Vagina (tissue), 2 donors: ENCODE measurements at regions not wholly inside any gene's neighbourhood (a gene's known extent, or its start where the extent isn't known, plus 50 kb on each side); places are given as distances from the start of the nearest gene placed in this dataset.

ENCODE experiments used
- DNase-seq, 2 donors: peaks; one replicate each; pipeline ENCODE4 v3.0.0-alpha.2; 2017; ENCODE audit errors: extremely low spot score in 2 of 2
- H3K27ac ChIP-seq: fragments of 200-600 bp; sonication (generic); one replicate; pipeline ENCODE4 v1.5.1; 2019
- H3K27me3 ChIP-seq: fragments of 200-600 bp; sonication (generic); one replicate; pipeline ENCODE4 v1.5.1; 2019
- H3K36me3 ChIP-seq, 2 donors: fragments of 200-600 bp; sonication (generic); one replicate each; pipeline ENCODE4 v1.5.1; 2017 to 2019
- H3K4me1 ChIP-seq: fragments of 200-600 bp; sonication (generic); one replicate; pipeline ENCODE4 v1.5.1; 2019
- H3K4me3 ChIP-seq, 2 donors: fragments of 200-600 bp; sonication (generic); 1 replicate in 1 of 2; 2 replicates in 1 of 2; pipeline ENCODE4 v1.5.1; 2016 to 2019
- H3K9me3 ChIP-seq: fragments of 200-600 bp; sonication (generic); one replicate; pipeline ENCODE4 v1.5.1; 2019
- POLR2A ChIP-seq, 2 donors: fragments of 450-650 bp; IDR thresholded peaks; one replicate each; pipeline ENCODE4 v1.6.1; 2017; ENCODE audit warnings: antibody characterized with exemption in 2 of 2, mild to moderate bottlenecking in 2 of 2, moderate library complexity in 2 of 2
- POLR2AphosphoS5 ChIP-seq, 2 donors: sonication (generic); formaldehyde crosslinking; IDR thresholded peaks; one replicate each; pipeline ENCODE4 v1.9.0; 2017; ENCODE audit warnings: antibody characterized with exemption in 2 of 2, mild to moderate bottlenecking in 2 of 2, low read depth in 1 of 2; ENCODE audit not compliant: insufficient read depth in 1 of 2
- intact Hi-C: fragments of 100-400 bp; cut with DNase I; formaldehyde crosslinking; loops from one replicate; pipeline ENCODE4 v1.15.1; 2023
- TF ChIP-seq, protein P1 (sequence below), 3 experiments: fragments of 450-650 bp in 2 of 3; fragments of 200-600 bp in 1 of 3; sonication (generic) in 1 of 3; IDR thresholded peaks; one replicate each; pipeline ENCODE4 v1.5.1; 2017 to 2019; ENCODE audit warnings: antibody characterized with exemption in 3 of 3, mild to moderate bottlenecking in 2 of 3, moderate library complexity in 2 of 3

DNA sequence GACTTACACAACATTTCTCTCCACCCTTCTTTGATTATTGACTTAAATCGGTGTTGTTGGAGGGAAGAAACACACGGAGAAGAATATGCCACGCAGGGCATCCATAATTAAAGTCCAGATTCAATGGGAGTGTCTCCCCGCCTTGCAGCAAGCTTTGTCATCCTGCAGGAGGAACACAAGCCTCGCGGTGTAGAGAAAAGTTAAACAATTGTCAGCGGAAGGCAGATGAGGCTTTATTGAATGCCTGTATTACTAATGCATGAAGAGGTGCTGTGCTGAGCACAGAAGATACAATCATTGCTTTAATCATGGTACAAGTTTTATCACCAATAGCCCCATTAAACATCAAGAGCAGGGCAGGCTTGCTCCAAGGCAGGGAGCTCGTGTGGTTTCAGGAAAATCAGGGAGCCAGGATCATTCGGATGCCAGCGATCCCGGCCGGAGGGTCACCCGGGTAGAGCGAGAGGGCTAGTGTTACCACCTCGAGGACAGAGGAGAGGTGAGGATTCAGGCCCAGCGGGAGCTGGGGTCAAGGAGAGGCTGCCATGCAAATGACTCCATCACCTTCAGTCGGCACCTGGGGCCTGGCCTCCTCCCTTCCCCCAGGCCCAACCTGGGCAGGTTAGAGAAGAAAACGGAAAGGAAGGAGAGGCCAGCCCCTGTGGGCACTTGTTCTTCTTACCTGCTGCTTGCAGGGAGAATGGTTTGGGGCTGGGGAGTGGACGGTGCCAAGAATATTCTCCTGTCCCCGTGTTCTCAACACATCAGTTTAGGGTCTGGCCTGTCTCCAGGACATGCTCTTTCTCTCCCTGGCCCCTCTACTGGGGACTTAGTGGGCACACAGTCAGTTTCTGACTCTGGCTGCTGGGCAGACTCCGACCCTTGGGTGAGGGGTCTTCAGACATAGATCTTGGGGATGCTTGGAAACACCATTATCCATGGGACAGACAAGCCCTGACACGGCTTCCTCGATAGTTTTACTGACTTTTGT lies 289.5 kb downstream of the IRX2 start:
- intact Hi-C loops = no loop called here
- Histone ChIP-seq H3K27me3 (no peaks in the 10 kb centered on the region), H3K4me1 (no peaks in the 10 kb centered on the region), H3K4me3 (no peak overlapping the region), H3K27ac (no peak overlapping the region), H3K9me3 (no peaks in the 10 kb centered on the region), H3K36me3 (no peaks in the 10 kb centered on the region)
- peak in 1 of 2 donors; percentile 70 for DNase-seq
- no peak for TF ChIP-seq POLR2AphosphoS5 (IDR thresholded peaks at IDR 0.05; ENCODE audit: insufficient read depth in 1 of 2, low read depth in 1 of 2)
- TF ChIP-seq, protein P1, sequence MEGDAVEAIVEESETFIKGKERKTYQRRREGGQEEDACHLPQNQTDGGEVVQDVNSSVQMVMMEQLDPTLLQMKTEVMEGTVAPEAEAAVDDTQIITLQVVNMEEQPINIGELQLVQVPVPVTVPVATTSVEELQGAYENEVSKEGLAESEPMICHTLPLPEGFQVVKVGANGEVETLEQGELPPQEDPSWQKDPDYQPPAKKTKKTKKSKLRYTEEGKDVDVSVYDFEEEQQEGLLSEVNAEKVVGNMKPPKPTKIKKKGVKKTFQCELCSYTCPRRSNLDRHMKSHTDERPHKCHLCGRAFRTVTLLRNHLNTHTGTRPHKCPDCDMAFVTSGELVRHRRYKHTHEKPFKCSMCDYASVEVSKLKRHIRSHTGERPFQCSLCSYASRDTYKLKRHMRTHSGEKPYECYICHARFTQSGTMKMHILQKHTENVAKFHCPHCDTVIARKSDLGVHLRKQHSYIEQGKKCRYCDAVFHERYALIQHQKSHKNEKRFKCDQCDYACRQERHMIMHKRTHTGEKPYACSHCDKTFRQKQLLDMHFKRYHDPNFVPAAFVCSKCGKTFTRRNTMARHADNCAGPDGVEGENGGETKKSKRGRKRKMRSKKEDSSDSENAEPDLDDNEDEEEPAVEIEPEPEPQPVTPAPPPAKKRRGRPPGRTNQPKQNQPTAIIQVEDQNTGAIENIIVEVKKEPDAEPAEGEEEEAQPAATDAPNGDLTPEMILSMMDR (IDR thresholded peaks at IDR 0.05) = no peak
- no peak for TF ChIP-seq POLR2A (IDR thresholded peaks at IDR 0.05)

DNA sequence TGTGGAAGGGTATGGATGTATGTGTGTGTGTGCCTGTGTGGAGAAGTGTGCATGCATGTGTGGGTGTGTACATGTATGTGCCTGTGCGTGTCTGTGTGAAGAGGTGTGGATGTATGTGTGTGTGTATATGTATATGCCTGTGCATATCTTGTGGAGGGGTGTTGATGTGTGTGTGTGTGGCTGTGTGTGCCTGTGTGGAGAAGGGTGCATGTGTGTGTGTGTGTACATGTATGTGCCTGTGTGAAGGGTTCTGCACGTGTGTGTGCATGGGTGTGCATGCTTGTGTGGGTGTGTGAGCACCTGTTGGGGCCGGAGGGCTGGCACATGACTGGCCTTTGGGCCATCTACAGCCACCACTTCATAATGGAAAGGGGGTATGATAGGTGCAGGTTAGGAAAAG lies 291.4 kb downstream of the IRX2 start:
- Histone ChIP-seq H3K27ac (no peak overlapping the region), H3K4me3 (no peak overlapping the region), H3K9me3 (no peaks in the 10 kb centered on the region), H3K36me3 (no peaks in the 10 kb centered on the region), H3K27me3 (no peaks in the 10 kb centered on the region), H3K4me1 (no peaks in the 10 kb centered on the region)
- TF ChIP-seq, protein P1 (IDR thresholded peaks at IDR 0.05) = no peak
- no peak for TF ChIP-seq POLR2A (IDR thresholded peaks at IDR 0.05)
- no peak for TF ChIP-seq POLR2AphosphoS5 (IDR thresholded peaks at IDR 0.05; ENCODE audit: insufficient read depth in 1 of 2, low read depth in 1 of 2)
- no peak for DNase-seq
- intact Hi-C loops = no loop called here

DNA sequence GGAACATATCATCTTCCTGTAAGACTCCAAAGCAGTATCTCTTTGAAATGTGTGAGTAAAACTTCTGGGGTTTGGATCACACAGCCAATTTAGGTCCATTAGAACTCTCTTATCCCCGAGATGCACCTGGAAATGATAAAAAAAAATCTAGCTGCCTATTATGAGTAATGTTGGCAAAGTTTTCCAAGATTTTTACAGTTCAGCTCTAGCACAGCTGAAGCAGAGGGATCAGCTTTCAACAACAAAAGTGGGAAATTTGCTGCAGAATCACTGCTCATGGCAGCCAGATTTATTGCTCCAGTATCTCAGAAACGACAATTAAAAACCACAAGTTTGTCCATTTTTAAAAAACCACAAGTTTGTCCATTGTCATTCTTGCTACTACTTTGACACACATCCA lies 292.2 kb downstream of the IRX2 start:
- Histone ChIP-seq H3K27ac (no peak overlapping the region), H3K4me1 (no peaks in the 10 kb centered on the region), H3K9me3 (no peaks in the 10 kb centered on the region), H3K4me3 (no peak overlapping the region), H3K36me3 (no peaks in the 10 kb centered on the region), H3K27me3 (no peaks in the 10 kb centered on the region)
- TF ChIP-seq POLR2A (IDR thresholded peaks at IDR 0.05) (no peak), POLR2AphosphoS5 (IDR thresholded peaks at IDR 0.05; ENCODE audit: insufficient read depth in 1 of 2, low read depth in 1 of 2) (no peak)
- TF ChIP-seq, protein P1 (IDR thresholded peaks at IDR 0.05) = no peak
- intact Hi-C loops = no loop called here
- no peak for DNase-seq

DNA sequence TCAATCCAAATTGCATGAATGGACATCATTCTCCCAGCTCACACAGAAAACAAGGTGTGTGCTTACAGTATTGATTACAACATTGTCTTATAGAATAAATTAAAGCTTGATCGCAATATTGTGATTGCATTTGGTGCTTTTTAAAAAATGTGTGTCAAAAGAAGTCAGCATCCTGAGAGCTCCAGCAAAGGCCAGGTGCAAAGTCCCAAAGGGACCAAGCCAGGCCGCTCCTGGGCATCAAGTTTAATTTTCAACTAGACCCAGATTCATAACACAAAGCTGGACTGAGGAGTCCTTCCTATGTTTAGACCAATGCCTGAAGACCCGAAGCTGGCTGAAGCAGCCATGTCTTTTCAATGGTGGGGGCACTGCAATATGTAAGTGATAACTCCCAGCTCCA lies 295.6 kb downstream of the IRX2 start:
- Histone ChIP-seq H3K4me1 (no peaks in the 10 kb centered on the region), H3K36me3 (no peaks in the 10 kb centered on the region), H3K27ac (no peak overlapping the region), H3K4me3 (no peak overlapping the region), H3K9me3 (no peaks in the 10 kb centered on the region), H3K27me3 (no peaks in the 10 kb centered on the region)
- no peak for DNase-seq
- TF ChIP-seq POLR2A (IDR thresholded peaks at IDR 0.05) (no peak), POLR2AphosphoS5 (IDR thresholded peaks at IDR 0.05; ENCODE audit: insufficient read depth in 1 of 2, low read depth in 1 of 2) (no peak)
- TF ChIP-seq, protein P1 (IDR thresholded peaks at IDR 0.05) = no peak
- intact Hi-C loops = no loop called here

DNA sequence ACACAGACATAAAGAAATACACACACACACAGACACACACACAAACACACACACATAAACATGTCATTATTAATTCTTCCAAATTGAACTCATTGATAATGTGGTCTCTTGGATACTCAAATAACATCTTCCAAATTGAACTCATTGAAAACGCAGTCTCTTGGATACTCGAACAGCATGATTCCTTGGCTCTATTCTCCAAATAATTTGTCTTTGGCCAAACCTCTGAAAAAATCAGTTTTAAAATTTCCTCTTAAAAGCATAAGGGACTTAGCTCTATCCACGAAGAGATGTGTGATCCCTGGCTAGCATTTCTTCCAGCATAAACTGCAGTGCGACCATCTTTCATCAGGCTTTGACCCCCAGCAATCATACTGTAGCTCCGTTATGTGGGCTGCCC lies 296.6 kb downstream of the IRX2 start:
- intact Hi-C loops = no loop called here

More for the DNA sequence above, 296.6 kb downstream of the IRX2 start:
- no peak overlapping the region for H3K4me3 ChIP-seq
- H3K9me3 ChIP-seq = no peaks in the 10 kb centered on the region
- TF ChIP-seq POLR2AphosphoS5 (IDR thresholded peaks at IDR 0.05; ENCODE audit: insufficient read depth in 1 of 2, low read depth in 1 of 2) (no peak), POLR2A (IDR thresholded peaks at IDR 0.05) (no peak)
- TF ChIP-seq, protein P1 (IDR thresholded peaks at IDR 0.05) = no peak
- no peaks in the 10 kb centered on the region for H3K4me1 ChIP-seq
- no peaks in the 10 kb centered on the region for H3K36me3 ChIP-seq
- no peak for DNase-seq
- H3K27ac ChIP-seq = no peak overlapping the region
- no peaks in the 10 kb centered on the region for H3K27me3 ChIP-seq
